Erythroblast (primary cell): ENCODE measurements at regions not wholly inside any gene's neighbourhood (a gene's known extent, or its start where the extent isn't known, plus 50 kb on each side); places are given as distances from the start of the nearest gene placed in this dataset.
"Not testable (repeated sequence)": the region's sequence is repeated elsewhere in the genome, so short reads cannot be mapped to it uniquely, and the experiment has no call there.

Experiments
- DNase-seq, 2 experiments: peaks; one replicate each; lab custom pipeline; 2025; lab: John Stamatoyannopoulos, UW
- GATA1 ChIP-seq: IDR thresholded peaks from 2 replicates; pipeline ENCODE4 v1.6.1; 2011; ENCODE audit warnings: low read depth, mild to moderate bottlenecking, control low read depth, low read length, moderate library complexity
- POLR2A ChIP-seq: IDR thresholded peaks from 2 replicates; pipeline ENCODE4 v1.6.1; 2011; ENCODE audit warnings: mild to moderate bottlenecking, low read length

- TF ChIP-seq GATA1 = no peak
- TF ChIP-seq POLR2A = no peak
- no peak for DNase-seq
Observed at GRCh38 chr3:82610236-82610635, 848.8 kb upstream of the GBE1 start.

- TF ChIP-seq POLR2A (no peak), GATA1 (no peak)
- no peak for DNase-seq
Observed at GRCh38 chr3:82607391-82607790, 845.9 kb upstream of the GBE1 start.

GRCh38 chr3:82596805-82597204, 835.4 kb upstream of the GBE1 start:
- DNase-seq = no peak
- TF ChIP-seq POLR2A (no peak), GATA1 (no peak)

GRCh38 chr3:82595530-82595929, 834.1 kb upstream of the GBE1 start:
- no peak for DNase-seq
- TF ChIP-seq POLR2A (no peak), GATA1 (no peak)

GRCh38 chr3:82587174-82587573, 825.7 kb upstream of the GBE1 start:
- TF ChIP-seq POLR2A = no peak
- TF ChIP-seq GATA1 = no peak
- no peak for DNase-seq

- no peak for DNase-seq
- no peak for TF ChIP-seq GATA1
- no peak for TF ChIP-seq POLR2A
Observed at GRCh38 chr3:82586414-82586813, 825.0 kb upstream of the GBE1 start.

- not testable (repeated sequence) for DNase-seq
Observed at GRCh38 chr3:82586002-82586401, 824.6 kb upstream of the GBE1 start.

- not testable (repeated sequence) for DNase-seq
Observed at GRCh38 chr3:82585591-82585990, 824.1 kb upstream of the GBE1 start.

- not testable (repeated sequence) for DNase-seq
Observed at GRCh38 chr3:82584861-82585260, 823.4 kb upstream of the GBE1 start.

GRCh38 chr3:82584415-82584814, 823.0 kb upstream of the GBE1 start:
- not testable (repeated sequence) for DNase-seq

- DNase-seq = no peak
- TF ChIP-seq POLR2A = no peak
- TF ChIP-seq GATA1 = no peak
Observed at GRCh38 chr3:82581350-82581749, 819.9 kb upstream of the GBE1 start.

GRCh38 chr3:82572721-82573120, 811.3 kb upstream of the GBE1 start:
- TF ChIP-seq POLR2A (no peak), GATA1 (no peak)
- no peak for DNase-seq

GRCh38 chr3:82568776-82569338, 807.4 kb upstream of the GBE1 start:
- TF ChIP-seq GATA1 (no peak), POLR2A (no peak)
- DNase-seq = no peak

GRCh38 chr3:82567029-82567600, 805.7 kb upstream of the GBE1 start:
- TF ChIP-seq POLR2A (no peak), GATA1 (no peak)

GRCh38 chr3:82562896-82563295, 801.5 kb upstream of the GBE1 start:
- TF ChIP-seq POLR2A (no peak), GATA1 (no peak)
- DNase-seq = no peak

More at GRCh38 chr3:82567029-82567600, 805.7 kb upstream of the GBE1 start:
- no peak for DNase-seq

- DNase-seq = no peak
- TF ChIP-seq POLR2A (no peak), GATA1 (no peak)
Observed at GRCh38 chr3:82561784-82562183, 800.3 kb upstream of the GBE1 start.
